ENCODE measurements at regions not wholly inside any gene's neighbourhood (a gene's known extent, or its start where the extent isn't known, plus 50 kb on each side); places are given as distances from the start of the nearest gene placed in this dataset.
"Not testable (repeated sequence)": the region's sequence is repeated elsewhere in the genome, so short reads cannot be mapped to it uniquely, and the experiment has no call there.

- H3K27ac ChIP-seq, result peak overlapping the region; percentile 32 to 71 (median 62)
Measured at GRCh38 chr20:53819973-53820451, 226.4 kb upstream of the ZNF217 start.

GRCh38 chr20:53818457-53819177, 225.0 kb upstream of the ZNF217 start:
- ATAC-seq, result no peak
- intact Hi-C loops (cut with DNase I), result no loop called here

More at GRCh38 chr20:53819973-53820451, 226.4 kb upstream of the ZNF217 start:
- Histone ChIP-seq H3K4me1 (peaks cover 23% of the 10 kb centered on the region), H3K4me3 (no peak overlapping the region), H3K9me3 (no peaks in the 10 kb centered on the region), H3K36me3 (replicated peaks in 1 of 2; ENCODE audit: insufficient read depth in 1 of 2, low read depth in 2 of 2) (no peaks in the 10 kb centered on the region), H3K27me3 (no peaks in the 10 kb centered on the region)
- intact Hi-C loops (cut with DNase I), result no loop called here
- WGBS, 2 donors, result 38 to 46% methylated on average over 7 of the region's 7 CpGs
- DNase-seq (peak; percentile 70 to 92 (median 83)), ATAC-seq (peak; percentile 98)
- peak in 3 of 7 experiments; percentile 21 to 30 (median 26) for TF ChIP-seq CTCF (IDR thresholded peaks at IDR 0.05)
- peak in 1 of 3 donors; percentile 28 for TF ChIP-seq POLR2A (IDR thresholded peaks at IDR 0.05)

GRCh38 chr20:53817513-53817912, 223.9 kb upstream of the ZNF217 start:
- H3K27me3 ChIP-seq; H3K36me3 ChIP-seq (replicated peaks in 1 of 2; ENCODE audit: insufficient read depth in 1 of 2, low read depth in 2 of 2); ATAC-seq; intact Hi-C loops (cut with DNase I); H3K4me3 ChIP-seq; DNase-seq; H3K27ac ChIP-seq; H3K9me3 ChIP-seq: not testable (repeated sequence)
- 99 to 100% methylated on average over 7 of the region's 7 CpGs for WGBS, 2 donors
- H3K4me1 ChIP-seq, result peaks cover 23% of the 10 kb centered on the region

More at GRCh38 chr20:53818457-53819177, 225.0 kb upstream of the ZNF217 start:
- no peaks in the 10 kb centered on the region for H3K9me3 ChIP-seq
- peaks cover 23% of the 10 kb centered on the region for H3K4me1 ChIP-seq
- H3K27ac ChIP-seq, result peak overlapping the region in 1 of 4 donors; percentile 71
- no peak for DNase-seq
- no peaks in the 10 kb centered on the region for H3K27me3 ChIP-seq
- no peak overlapping the region for H3K4me3 ChIP-seq
- H3K36me3 ChIP-seq (replicated peaks in 1 of 2; ENCODE audit: insufficient read depth in 1 of 2, low read depth in 2 of 2), result no peaks in the 10 kb centered on the region
- TF ChIP-seq CTCF (IDR thresholded peaks at IDR 0.05) (no peak), POLR2A (IDR thresholded peaks at IDR 0.05) (no peak)

- no peaks in the 10 kb centered on the region for H3K36me3 ChIP-seq (replicated peaks in 1 of 2; ENCODE audit: insufficient read depth in 1 of 2, low read depth in 2 of 2)
- no peak for TF ChIP-seq CTCF (IDR thresholded peaks at IDR 0.05)
- DNase-seq (no peak), ATAC-seq (no peak)
- WGBS, 2 donors, result 45 to 56% methylated on average over 4 of the region's 4 CpGs
- H3K4me1 ChIP-seq, result peaks cover 23% of the 10 kb centered on the region
- H3K27ac ChIP-seq, result no peak overlapping the region
- intact Hi-C loops (cut with DNase I), result no loop called here
- H3K27me3 ChIP-seq, result no peaks in the 10 kb centered on the region
- no peak overlapping the region for H3K4me3 ChIP-seq
- no peaks in the 10 kb centered on the region for H3K9me3 ChIP-seq
Measured at GRCh38 chr20:53816872-53817398, 223.3 kb upstream of the ZNF217 start.

GRCh38 chr20:53815509-53815908, 221.9 kb upstream of the ZNF217 start:
- Histone ChIP-seq H3K36me3 (replicated peaks in 1 of 2; ENCODE audit: insufficient read depth in 1 of 2, low read depth in 2 of 2) (no peaks in the 10 kb centered on the region), H3K4me3 (no peak overlapping the region), H3K9me3 (no peaks in the 10 kb centered on the region), H3K4me1 (peaks cover 21% of the 10 kb centered on the region), H3K27me3 (no peaks in the 10 kb centered on the region), H3K27ac (no peak overlapping the region)
- ATAC-seq, result no peak
- TF ChIP-seq CTCF (IDR thresholded peaks at IDR 0.05) (no peak), POLR2A (IDR thresholded peaks at IDR 0.05) (no peak)
- intact Hi-C loops (cut with DNase I), result no loop called here
- DNase-seq, result no peak

All from body of pancreas (tissue), 4 donors.